GM12878 (cell line): ENCODE measurements at regions not wholly inside any gene's neighbourhood (a gene's known extent, or its start where the extent isn't known, plus 50 kb on each side); places are given as distances from the start of the nearest gene placed in this dataset.

ENCODE experiments used
- ATAC-seq: fragments of 200-7000 bp; cut with Tn5 transposase; 3 replicates; pipeline ENCODE4 v1.9.1; 2020; ENCODE audit warnings: mild to moderate bottlenecking, moderate library complexity
- BruUV-seq: library from RNA; stranded (reverse); fragments of 400-500 nt; replicated peaks from 2 replicates; lab custom pipeline; 2021; lab: Mats Ljungman, UMichigan
- CTCF ChIA-PET: fragments of 300-600 bp; sonication (Branson Sonifier 250); formaldehyde crosslinking; extraction: SDS; loops from one replicate; lab custom pipeline; 2021; ENCODE audit warnings: inconsistent platforms; lab: Yijun Ruan, JAX
- POLR2A ChIA-PET: fragments of 350-600 bp; formaldehyde crosslinking; extraction: SDS; loops from one replicate; lab custom pipeline; 2021; ENCODE audit warnings: inconsistent platforms; lab: Charles Lee
- RAD21 ChIA-PET: fragments of 300-600 bp; sonication (Branson Sonifier 250); formaldehyde crosslinking; loops from one replicate; lab custom pipeline; 2023; ENCODE audit warnings: antibody characterized with exemption; ENCODE audit not compliant: unreplicated experiment; lab: Charles Lee
- SMC1A ChIA-PET: fragments of 300-600 bp; sonication (Branson Sonifier 250); formaldehyde crosslinking; loops from one replicate; lab custom pipeline; 2023; ENCODE audit not compliant: unreplicated experiment, uncharacterized antibody; lab: Charles Lee
- DNase-seq: peaks from one replicate; pipeline ENCODE4 v3.0.0-alpha.2; 2011; ENCODE audit warnings: low read depth, low spot score
- FAIRE-seq: peaks from 3 replicates; lab custom pipeline; 2011; peaks lifted over from hg19 to GRCh38; lab: Jason Lieb, UNC
- H2AFZ ChIP-seq: 2 replicates; pipeline ENCODE4 v1.6.0; 2011; ENCODE audit warnings: low read depth, low read length, control low read depth; ENCODE audit not compliant: control insufficient read depth
- H3K27ac ChIP-seq: 2 replicates; pipeline ENCODE4 v1.5.1; 2011; ENCODE audit warnings: control low read depth; ENCODE audit not compliant: control insufficient read depth, insufficient read depth
- H3K27me3 ChIP-seq, 2 experiments: replicated peaks in 1 of 2; 2 replicates each; pipeline versions ENCODE4 v1.6.0 to v1.6.1; 2011; ENCODE audit warnings: low read length in 1 of 2; ENCODE audit not compliant: control insufficient read depth in 2 of 2, insufficient read depth in 2 of 2
- H3K36me3 ChIP-seq, 2 experiments: 2 replicates each; pipeline ENCODE4 v1.5.1; 2011; ENCODE audit warnings: low read length in 1 of 2; ENCODE audit not compliant: control insufficient read depth in 2 of 2, insufficient read depth in 2 of 2
- H3K4me1 ChIP-seq: 2 replicates; pipeline ENCODE4 v1.6.1; 2011; ENCODE audit warnings: mild to moderate bottlenecking, low read length, moderate library complexity, mixed read lengths; ENCODE audit not compliant: control insufficient read depth, insufficient read depth
- H3K4me2 ChIP-seq: 2 replicates; pipeline ENCODE4 v1.6.0; 2011; ENCODE audit warnings: control low read depth; ENCODE audit not compliant: control insufficient read depth, insufficient read depth
- H3K4me3 ChIP-seq: fragments of 200-600 bp; sonication (generic); 2 replicates; pipeline ENCODE4 v1.5.1; 2016
- H3K79me2 ChIP-seq: 2 replicates; pipeline ENCODE4 v1.6.0; 2011; ENCODE audit warnings: low read length; ENCODE audit not compliant: control insufficient read depth, insufficient read depth
- H3K9ac ChIP-seq: 2 replicates; pipeline ENCODE4 v1.8.0; 2011; ENCODE audit warnings: low read length, control low read depth, mixed read lengths; ENCODE audit not compliant: control insufficient read depth, insufficient read depth
- H3K9me3 ChIP-seq: replicated peaks from 3 replicates; pipeline ENCODE4 v1.5.1; 2011; ENCODE audit warnings: mild to moderate bottlenecking, low read length; ENCODE audit not compliant: control insufficient read depth, insufficient read depth
- H4K20me1 ChIP-seq: 2 replicates; pipeline ENCODE4 v1.6.0; 2011; ENCODE audit not compliant: control insufficient read depth, insufficient read depth
- LARP7 ChIP-seq: fragments of 450-650 bp; IDR thresholded peaks from 2 replicates; pipeline ENCODE4 v1.6.1; 2017; ENCODE audit warnings: mild to moderate bottlenecking
- RAD21 ChIP-seq: IDR thresholded peaks from 2 replicates; pipeline ENCODE4 v1.6.1; 2011; ENCODE audit warnings: mild to moderate bottlenecking, low read depth, low read length, moderate library complexity; ENCODE audit not compliant: insufficient read depth
- RUNX3 ChIP-seq: IDR thresholded peaks from 2 replicates; pipeline ENCODE4 v1.6.1; 2012; ENCODE audit warnings: low read length, inconsistent platforms
- SMARCA5 ChIP-seq: fragments of 450-650 bp; IDR thresholded peaks from 2 replicates; pipeline ENCODE4 v1.6.1; 2017; ENCODE audit warnings: mild to moderate bottlenecking
- SMC3 ChIP-seq: IDR thresholded peaks from 2 replicates; pipeline ENCODE4 v1.6.1; 2011; ENCODE audit warnings: low read length, improper control_type of control experiment, borderline replicate concordance
- WGBS: methylation state at CpG from one replicate; pipeline ENCODE4 v1.1.6; 2016; ENCODE audit warnings: low lambda C conversion rate; ENCODE audit not compliant: insufficient replicate concordance, insufficient coverage; ENCODE audit errors: missing lambda C conversion rate; 5-methylcytosine and 5-hydroxymethylcytosine counted together
- in situ Hi-C: fragments of 300-500 bp; cut with MboI; formaldehyde crosslinking; loops from 9 replicates; pipeline ENCODE4 v1.14.3; 2018; ENCODE audit warnings: mixed read lengths
- intact Hi-C: fragments of 100-400 bp; cut with micrococcal nuclease; formaldehyde crosslinking; loops from one replicate; pipeline ENCODE4 v1.14.2; 2022; ENCODE audit not compliant: unreplicated experiment
- TF ChIP-seq, protein P1 (sequence below), 3 experiments: IDR thresholded peaks in 2 of 3; conservative IDR thresholded peaks in 1 of 3; 2 replicates each; pipeline ENCODE4 v1.5.1; 2011; ENCODE audit warnings: low read depth in 3 of 3, low read length in 3 of 3, mild to moderate bottlenecking in 3 of 3, control low read depth in 2 of 3, moderate library complexity in 2 of 3, inconsistent platforms in 1 of 3, mixed read lengths in 1 of 3; ENCODE audit not compliant: control insufficient read depth in 2 of 3, insufficient read depth in 1 of 3; ENCODE audit errors: extremely low read depth in 1 of 3

DNA sequence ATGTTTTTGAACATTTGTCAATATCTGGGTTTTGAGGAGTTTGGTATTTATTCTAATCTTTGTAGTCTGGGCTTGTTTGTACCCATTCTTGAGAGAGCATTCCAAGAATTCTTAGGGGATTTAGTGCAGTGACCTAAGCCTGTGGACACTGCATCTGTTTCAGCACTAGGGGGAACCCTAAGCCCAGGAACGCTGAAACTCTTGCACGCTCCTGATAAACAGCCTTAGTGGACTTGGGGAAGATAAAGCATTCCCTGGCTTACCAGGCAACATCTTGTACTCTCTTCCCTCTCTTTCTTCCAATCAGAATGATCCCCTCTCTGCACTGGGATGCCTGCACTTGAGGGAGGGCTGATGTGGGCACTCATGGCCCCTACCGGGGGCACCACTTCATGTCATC is 654.9 kb upstream of the HTR2C start:
- FAIRE-seq: no peak
- no peaks in the 10 kb centered on the region for H3K27me3 ChIP-seq
- intact Hi-C loops: loop anchor here (1.0 kb wide), 1 partner anchor 146 kb away; no protein-coding TSS in a partner anchor

DNA sequence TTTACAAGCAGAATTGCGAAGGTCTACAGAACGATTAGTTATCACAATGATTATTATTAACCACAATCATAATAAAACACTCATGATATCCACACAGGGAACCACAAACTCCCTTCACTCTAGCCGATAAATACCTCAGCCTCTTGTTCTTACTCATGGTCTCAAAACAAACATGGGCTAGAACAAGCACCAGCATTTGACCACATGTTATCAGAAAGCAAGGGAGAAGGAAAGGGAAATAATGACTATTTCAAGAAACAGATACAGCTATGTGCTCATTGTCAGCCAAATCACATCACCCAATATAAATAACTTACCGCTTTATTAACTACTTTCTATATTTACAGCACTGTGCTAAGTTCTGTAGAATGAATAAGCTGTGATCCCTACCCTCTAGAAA is 663.2 kb upstream of the HTR2C start:
- DNase-seq (no peak), FAIRE-seq (no peak), ATAC-seq (no peak)
- no peaks in the 10 kb centered on the region for H3K36me3 ChIP-seq
- WGBS: 35% methylated on average over 4 of the region's 4 CpGs
- H3K4me3 ChIP-seq: no peak overlapping the region
- ChIA-PET SMC1A (interaction anchor here (0.8 kb wide), 1 partner anchor 10 kb away, joined by 3 read pairs; no protein-coding TSS in a partner anchor), RAD21 (no interaction called here), CTCF (no interaction called here), POLR2A (no interaction called here)
- no peaks in the 10 kb centered on the region for H4K20me1 ChIP-seq
- no peaks in the 10 kb centered on the region for H3K4me1 ChIP-seq
- no TSS peak for BruUV-seq
- intact Hi-C loops (no loop called here), in situ Hi-C loops (no loop called here)
- H2AFZ ChIP-seq: no peak overlapping the region
- no peak overlapping the region for H3K27ac ChIP-seq
- H3K9me3 ChIP-seq: no peaks in the 10 kb centered on the region
- H3K9ac ChIP-seq: no peak overlapping the region
- TF ChIP-seq RUNX3 (peak; percentile 27; the same call in 1 of the 2 replicates), LARP7 (no peak)
- no peak overlapping the region for H3K4me2 ChIP-seq
- no peaks in the 10 kb centered on the region for H3K27me3 ChIP-seq
- no peaks in the 10 kb centered on the region for H3K79me2 ChIP-seq

More for the DNA sequence above, 654.9 kb upstream of the HTR2C start:
- no peaks in the 10 kb centered on the region for H3K79me2 ChIP-seq
- no peaks in the 10 kb centered on the region for H3K9me3 ChIP-seq
- DNase-seq (no peak), ATAC-seq (peak; percentile 87)
- POLR2A ChIA-PET: no interaction called here
- H3K27ac ChIP-seq: no peak overlapping the region
- H3K9ac ChIP-seq: no peak overlapping the region
- no peaks in the 10 kb centered on the region for H4K20me1 ChIP-seq
- H2AFZ ChIP-seq: no peak overlapping the region
- TF ChIP-seq SMC3: peak; percentile 28; the same call in 1 of the 2 replicates
- peak; percentile 62 for TF ChIP-seq RAD21
- TF ChIP-seq, protein P1, sequence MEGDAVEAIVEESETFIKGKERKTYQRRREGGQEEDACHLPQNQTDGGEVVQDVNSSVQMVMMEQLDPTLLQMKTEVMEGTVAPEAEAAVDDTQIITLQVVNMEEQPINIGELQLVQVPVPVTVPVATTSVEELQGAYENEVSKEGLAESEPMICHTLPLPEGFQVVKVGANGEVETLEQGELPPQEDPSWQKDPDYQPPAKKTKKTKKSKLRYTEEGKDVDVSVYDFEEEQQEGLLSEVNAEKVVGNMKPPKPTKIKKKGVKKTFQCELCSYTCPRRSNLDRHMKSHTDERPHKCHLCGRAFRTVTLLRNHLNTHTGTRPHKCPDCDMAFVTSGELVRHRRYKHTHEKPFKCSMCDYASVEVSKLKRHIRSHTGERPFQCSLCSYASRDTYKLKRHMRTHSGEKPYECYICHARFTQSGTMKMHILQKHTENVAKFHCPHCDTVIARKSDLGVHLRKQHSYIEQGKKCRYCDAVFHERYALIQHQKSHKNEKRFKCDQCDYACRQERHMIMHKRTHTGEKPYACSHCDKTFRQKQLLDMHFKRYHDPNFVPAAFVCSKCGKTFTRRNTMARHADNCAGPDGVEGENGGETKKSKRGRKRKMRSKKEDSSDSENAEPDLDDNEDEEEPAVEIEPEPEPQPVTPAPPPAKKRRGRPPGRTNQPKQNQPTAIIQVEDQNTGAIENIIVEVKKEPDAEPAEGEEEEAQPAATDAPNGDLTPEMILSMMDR (IDR thresholded peaks at IDR 0.05 in 2 of 3, conservative IDR thresholded peaks at IDR 0.05 in 1 of 3; ENCODE audit: control insufficient read depth in 2 of 3, extremely low read depth in 1 of 3, insufficient read depth in 1 of 3, low read depth in 3 of 3, low read length in 3 of 3): peak; percentile 43 to 64 (median 53); a peak in 5 of 6 replicates
- no peak for TF ChIP-seq SMARCA5
- TF ChIP-seq, all 136 proteins: peak for 3
- 59% methylated on average over 3 of the region's 3 CpGs for WGBS
- BruUV-seq: no TSS peak
- ChIA-PET RAD21 (no interaction called here), CTCF (interaction anchor here (2.2 kb wide), 1 partner anchor 11 kb away, joined by 5 read pairs; no protein-coding TSS in a partner anchor), SMC1A (no interaction called here)
- Histone ChIP-seq H3K4me1 (no peaks in the 10 kb centered on the region), H3K36me3 (no peaks in the 10 kb centered on the region), H3K4me3 (no peak overlapping the region), H3K4me2 (no peak overlapping the region)
- in situ Hi-C loops: no loop called here
